WTC11 (cell line): ENCODE measurements at regions not wholly inside any gene's neighbourhood (a gene's known extent, or its start where the extent isn't known, plus 50 kb on each side); places are given as distances from the start of the nearest gene placed in this dataset.

Experiments used
- ATAC-seq: fragments of 200-7000 bp; cut with Tn5 transposase; 2 replicates; pipeline ENCODE4 v1.10.0; 2021; ENCODE audit warnings: mild to moderate bottlenecking, moderate library complexity
- CTCF ChIA-PET: fragments of 300-600 bp; sonication (Branson Sonifier 250); formaldehyde crosslinking; loops from one replicate; lab custom pipeline; 2021; ENCODE audit warnings: antibody characterized with exemption; lab: Charles Lee
- POLR2A ChIA-PET: fragments of 350-600 bp; sonication (Branson Sonifier 250); formaldehyde crosslinking; loops from one replicate; lab custom pipeline; 2021; ENCODE audit warnings: antibody characterized with exemption; lab: Charles Lee
- DNase-seq: peaks from one replicate; pipeline ENCODE4 v3.0.0; 2021; ENCODE audit warnings: low spot score
- H3K27ac Mint-ChIP-seq: 2 replicates; pipeline ENCODE4 v1.8.0; 2021; ENCODE audit warnings: mixed read lengths
- H3K27me3 Mint-ChIP-seq: 2 replicates; pipeline ENCODE4 v1.8.0; 2021; ENCODE audit warnings: low read depth, mild to moderate bottlenecking, moderate library complexity, mixed read lengths
- H3K36me3 Mint-ChIP-seq: 2 replicates; pipeline ENCODE4 v1.8.0; 2021; ENCODE audit warnings: mixed read lengths
- H3K4me1 Mint-ChIP-seq: 2 replicates; pipeline ENCODE4 v1.8.0; 2022; ENCODE audit warnings: mixed read lengths
- H3K4me3 Mint-ChIP-seq: 2 replicates; pipeline ENCODE4 v1.8.0; 2021; ENCODE audit warnings: mild to moderate bottlenecking, moderate library complexity, mixed read lengths
- H3K9me3 Mint-ChIP-seq: 2 replicates; pipeline ENCODE4 v1.8.0; 2021; ENCODE audit warnings: mixed read lengths
- AFF4 ChIP-seq: sonication (generic); formaldehyde crosslinking; IDR thresholded peaks from 2 replicates; pipeline ENCODE4 v1.8.1; 2023; ENCODE audit warnings: mild to moderate bottlenecking, missing genetic modification reagents, borderline replicate concordance
- ETV6 ChIP-seq: sonication (generic); formaldehyde crosslinking; IDR thresholded peaks from 2 replicates; pipeline ENCODE4 v1.8.1; 2022; ENCODE audit warnings: mild to moderate bottlenecking, missing genetic modification reagents
- GABPB1 ChIP-seq: sonication (generic); formaldehyde crosslinking; IDR thresholded peaks from 2 replicates; pipeline ENCODE4 v1.8.1; 2023; ENCODE audit warnings: mild to moderate bottlenecking, missing genetic modification reagents
- MYBL2 ChIP-seq: sonication (generic); formaldehyde crosslinking; IDR thresholded peaks from 2 replicates; pipeline ENCODE4 v1.8.1; 2023; ENCODE audit warnings: mild to moderate bottlenecking, moderate library complexity, missing genetic modification reagents
- NFATC4 ChIP-seq: fragments of 250-450 bp; sonication (Bioruptor Pico); IDR thresholded peaks from 2 replicates; pipeline ENCODE4 v1.9.0; 2021; ENCODE audit warnings: mild to moderate bottlenecking
- RORB ChIP-seq: fragments of 250-450 bp; sonication (Bioruptor Pico); IDR thresholded peaks from 2 replicates; pipeline ENCODE4 v1.9.0; 2021; ENCODE audit warnings: mild to moderate bottlenecking
- TCF7 ChIP-seq: sonication (generic); formaldehyde crosslinking; IDR thresholded peaks from 2 replicates; pipeline ENCODE4 v1.8.0; 2022; ENCODE audit warnings: mild to moderate bottlenecking, low read depth, missing genetic modification reagents, moderate library complexity
- USF2 ChIP-seq: sonication (generic); formaldehyde crosslinking; IDR thresholded peaks from 2 replicates; pipeline ENCODE4 v1.8.1; 2023; ENCODE audit warnings: mild to moderate bottlenecking, missing genetic modification reagents, moderate library complexity
- ZMAT4 ChIP-seq: fragments of 250-450 bp; sonication (Bioruptor Pico); IDR thresholded peaks from 2 replicates; pipeline ENCODE4 v1.9.0; 2021; ENCODE audit warnings: mild to moderate bottlenecking
- ZNF396 ChIP-seq: fragments of 250-450 bp; sonication (Bioruptor Pico); IDR thresholded peaks from 2 replicates; pipeline ENCODE4 v1.8.0; 2021; ENCODE audit warnings: mild to moderate bottlenecking, moderate library complexity, borderline replicate concordance
- ZNF532 ChIP-seq: fragments of 250-450 bp; sonication (Bioruptor Pico); IDR thresholded peaks from 2 replicates; pipeline ENCODE4 v1.9.0; 2021; ENCODE audit warnings: mild to moderate bottlenecking, borderline replicate concordance

- DNase-seq = no peak
Observed at GRCh38 chr3:41140242-41140641, 59.1 kb upstream of the CTNNB1 start.

GRCh38 chr3:41141433-41142167, 57.7 kb upstream of the CTNNB1 start:
- Mint-ChIP-seq H3K4me3 (no peak overlapping the region), H3K4me1 (peaks cover 12% of the 10 kb centered on the region), H3K9me3 (peaks cover 14% of the 10 kb centered on the region), H3K36me3 (peaks cover 9% of the 10 kb centered on the region), H3K27me3 (no peaks in the 10 kb centered on the region; the same call in 1 of the 2 replicates), H3K27ac (no peak overlapping the region)
- ATAC-seq (peak; percentile 43; the same call in 1 of the 2 replicates), DNase-seq (no peak)
- ChIA-PET POLR2A (no interaction called here), CTCF (no interaction called here)
- TF ChIP-seq NFATC4 (CRISPR knock-in tag) = no peak
- 0 out of 2 replicates have a peak, but pooled peaks have one; percentile 41 for TF ChIP-seq USF2 (CRISPR knock-in tag)

More at GRCh38 chr3:41140242-41140641, 59.1 kb upstream of the CTNNB1 start:
- H3K4me1 Mint-ChIP-seq = peaks cover 12% of the 10 kb centered on the region
- H3K9me3 Mint-ChIP-seq = peaks cover 11% of the 10 kb centered on the region; the same call in 1 of the 2 replicates
- H3K27me3 Mint-ChIP-seq = no peaks in the 10 kb centered on the region; the same call in 1 of the 2 replicates
- no peak for ATAC-seq
- TF ChIP-seq ETV6 (CRISPR knock-in tag) (no peak), USF2 (CRISPR knock-in tag) (no peak), ZMAT4 (CRISPR knock-in tag) (no peak), RORB (CRISPR knock-in tag) (no peak)
- TF ChIP-seq, all 79 proteins: peak for 0
- CTCF ChIA-PET = interaction anchor here (1.3 kb wide), 1 partner anchor 551 kb away, joined by 3 read pairs; no protein-coding TSS in a partner anchor
- no peaks in the 10 kb centered on the region for H3K36me3 Mint-ChIP-seq
- no peak overlapping the region for H3K4me3 Mint-ChIP-seq
- POLR2A ChIA-PET = no interaction called here
- H3K27ac Mint-ChIP-seq = no peak overlapping the region

- H3K36me3 Mint-ChIP-seq = peaks cover 12% of the 10 kb centered on the region
- CTCF ChIA-PET = no interaction called here
- no peaks in the 10 kb centered on the region for H3K27me3 Mint-ChIP-seq
- no peak for TF ChIP-seq GABPB1
- no peak for TF ChIP-seq ZNF396 (CRISPR knock-in tag)
- no peak for TF ChIP-seq TCF7 (CRISPR knock-in tag)
- TF ChIP-seq ZNF532 (CRISPR knock-in tag) = no peak
- no peak for TF ChIP-seq AFF4 (CRISPR knock-in tag)
- no peak for TF ChIP-seq MYBL2
- DNase-seq = no peak
- no peak overlapping the region for H3K4me3 Mint-ChIP-seq
- peaks cover 22% of the 10 kb centered on the region for H3K9me3 Mint-ChIP-seq
- peaks cover 12% of the 10 kb centered on the region for H3K4me1 Mint-ChIP-seq
- ATAC-seq = no peak
- H3K27ac Mint-ChIP-seq = no peak overlapping the region
- POLR2A ChIA-PET = no interaction called here
Observed at GRCh38 chr3:41143421-41144031, 55.8 kb upstream of the CTNNB1 start.
